ELF-1 (cell line): ENCODE measurements at regions not wholly inside any gene's neighbourhood (a gene's known extent, or its start where the extent isn't known, plus 50 kb on each side); places are given as distances from the start of the nearest gene placed in this dataset.
A peak's percentile ranks its signal among the peaks of the same experiment; 100 is the strongest.

Source experiments
- DNase-seq: peaks from one replicate; pipeline ENCODE4 v3.0.0-alpha.2; 2016; ENCODE audit warnings: low read depth, low spot score

DNA sequence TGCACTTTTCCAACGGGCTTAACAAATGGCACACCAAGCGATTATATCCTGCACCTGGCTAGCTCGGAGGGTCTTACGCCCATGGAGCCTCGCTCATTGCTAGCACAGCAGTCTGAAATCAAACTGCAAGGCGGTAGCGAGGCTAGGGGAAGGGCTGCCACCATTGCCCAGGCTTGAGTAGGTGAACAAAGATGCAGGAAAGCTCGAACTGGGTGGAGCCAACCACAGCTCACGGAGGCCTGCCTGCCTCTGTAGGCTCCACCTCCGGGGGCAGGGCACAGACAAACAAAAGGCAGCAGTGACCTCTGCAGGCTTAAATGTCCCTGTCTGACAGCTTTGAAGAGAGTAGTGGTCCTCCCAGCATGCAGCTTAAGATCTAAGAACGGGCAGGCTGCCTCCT, 365.4 kb downstream of the MMUT start:
- peak; percentile 5 for DNase-seq

DNA sequence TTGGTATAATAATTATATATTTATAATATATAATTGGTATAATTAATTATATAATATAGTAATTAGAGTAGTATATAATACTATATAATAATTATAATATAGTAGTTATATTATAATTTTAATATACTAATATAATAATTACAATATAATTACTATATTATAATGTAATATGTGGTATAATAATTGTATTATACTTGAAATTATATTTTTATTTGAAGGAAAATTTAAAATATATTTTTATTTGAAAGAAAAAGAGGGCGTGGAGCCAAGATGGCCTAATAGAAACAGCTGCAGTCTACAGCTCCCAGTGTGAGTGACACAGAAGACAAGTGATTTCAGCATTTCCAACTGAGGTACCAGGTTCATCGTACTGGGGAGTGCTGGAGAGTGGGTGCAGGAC, 365.9 kb downstream of the MMUT start:
- no peak for DNase-seq

DNA sequence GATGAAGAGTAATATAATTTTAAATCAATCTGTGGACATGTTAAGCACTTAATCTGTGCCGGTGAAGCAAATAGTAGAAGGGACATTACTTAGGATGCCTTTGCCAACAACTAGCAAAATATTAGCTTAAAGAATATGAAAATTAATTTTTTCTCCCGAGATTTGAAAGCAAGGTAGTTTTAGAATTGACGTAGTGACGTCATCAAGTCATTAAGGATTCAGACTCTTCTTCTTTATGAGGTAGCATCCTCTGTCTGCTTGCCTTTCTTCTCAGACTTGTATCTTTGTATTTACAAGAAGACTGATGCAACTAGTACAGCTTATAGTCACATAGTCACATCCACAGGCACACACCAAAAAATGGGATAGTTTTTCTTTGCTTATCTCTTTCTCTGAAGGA, 374.4 kb downstream of the MMUT start:
- no peak for DNase-seq

DNA sequence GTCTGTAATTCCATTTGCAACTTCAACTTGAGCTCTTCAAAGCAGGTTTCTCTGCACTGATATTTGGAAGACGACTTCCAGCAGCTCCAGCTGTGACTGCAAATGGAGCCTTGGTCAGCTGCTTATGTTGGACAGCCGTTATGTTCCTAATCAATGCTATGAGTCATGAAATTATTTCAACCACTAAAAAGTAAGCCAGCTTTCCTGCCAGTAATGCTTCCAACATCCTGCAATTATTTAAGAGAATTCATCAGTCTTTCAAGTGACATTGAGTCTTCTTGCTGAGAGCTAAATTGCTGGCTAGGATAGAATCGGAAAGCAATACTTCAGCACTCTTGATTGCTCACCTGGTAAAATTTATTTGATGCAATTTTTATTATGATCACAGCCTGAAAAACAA, 375.7 kb downstream of the MMUT start:
- no peak for DNase-seq

DNA sequence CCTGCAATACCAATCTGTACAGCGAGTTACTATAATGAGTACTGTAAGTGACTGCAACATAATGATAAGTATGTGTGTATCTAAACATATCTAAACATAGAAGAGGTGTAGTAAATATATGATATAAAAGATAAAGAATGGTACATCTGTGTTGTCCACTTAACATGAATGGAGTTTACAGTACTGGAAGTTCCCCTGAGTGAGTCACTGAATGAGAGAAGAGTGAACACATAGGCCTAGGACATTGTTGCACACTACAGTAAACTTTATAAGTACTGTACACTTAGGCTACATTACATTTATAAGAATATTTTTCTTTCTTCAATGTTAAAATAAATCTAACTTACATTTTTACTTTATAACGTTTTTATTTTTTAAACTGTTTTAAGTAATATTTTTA, 380.4 kb downstream of the MMUT start:
- no peak for DNase-seq

DNA sequence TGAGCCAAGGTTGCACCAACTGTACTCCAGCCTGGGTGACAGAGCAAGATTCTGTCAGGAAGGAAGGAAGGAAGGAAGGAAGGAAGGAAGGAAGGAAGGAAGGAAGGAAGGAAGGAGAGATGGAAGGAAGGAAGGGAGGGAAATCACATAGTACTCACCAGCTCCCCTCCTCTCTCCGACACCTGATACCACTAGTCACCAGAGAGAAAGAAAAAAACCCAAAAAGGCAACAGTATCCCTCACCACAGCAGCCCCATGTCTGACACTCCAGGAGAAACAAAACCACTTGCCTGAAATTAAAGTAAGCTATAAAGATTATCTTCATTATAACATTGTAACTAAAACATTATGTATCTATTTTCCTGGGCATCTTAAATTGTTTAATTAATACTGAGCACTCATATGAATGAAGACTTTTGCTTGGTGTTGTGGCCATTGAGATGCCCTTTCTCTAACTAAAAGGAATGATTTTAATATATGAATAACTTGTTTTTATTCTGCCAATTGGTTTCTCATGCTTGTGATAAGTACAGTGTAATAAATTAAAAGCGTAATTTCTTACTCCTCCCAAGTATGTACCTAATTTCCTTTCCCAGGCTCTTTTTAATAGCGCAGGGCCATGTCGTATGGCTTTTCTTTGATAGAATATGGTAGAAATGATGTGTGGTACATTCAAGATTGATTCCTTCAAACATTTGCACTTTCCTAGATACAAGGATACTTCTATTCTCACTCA, 390.0 kb downstream of the MMUT start:
- DNase-seq: no peak

DNA sequence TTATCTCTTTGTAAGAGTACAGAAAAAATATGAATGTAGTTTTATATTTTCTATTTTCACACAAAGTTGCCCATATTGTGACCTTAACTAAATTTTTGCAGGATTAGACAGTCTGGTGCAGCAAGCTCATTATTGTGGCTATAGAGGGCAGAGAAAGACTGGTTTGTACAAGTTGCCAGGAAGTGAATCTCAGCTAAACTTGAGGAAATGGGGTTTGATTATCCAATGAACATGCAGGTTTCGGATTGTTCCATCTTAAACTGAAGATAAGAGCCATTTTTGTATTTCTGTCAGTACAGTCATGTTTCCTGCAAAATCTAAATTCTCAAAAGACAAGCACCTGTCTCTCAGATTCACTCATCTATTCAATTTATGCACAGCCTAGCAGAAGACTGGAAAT, 390.9 kb downstream of the MMUT start:
- DNase-seq: no peak

DNA sequence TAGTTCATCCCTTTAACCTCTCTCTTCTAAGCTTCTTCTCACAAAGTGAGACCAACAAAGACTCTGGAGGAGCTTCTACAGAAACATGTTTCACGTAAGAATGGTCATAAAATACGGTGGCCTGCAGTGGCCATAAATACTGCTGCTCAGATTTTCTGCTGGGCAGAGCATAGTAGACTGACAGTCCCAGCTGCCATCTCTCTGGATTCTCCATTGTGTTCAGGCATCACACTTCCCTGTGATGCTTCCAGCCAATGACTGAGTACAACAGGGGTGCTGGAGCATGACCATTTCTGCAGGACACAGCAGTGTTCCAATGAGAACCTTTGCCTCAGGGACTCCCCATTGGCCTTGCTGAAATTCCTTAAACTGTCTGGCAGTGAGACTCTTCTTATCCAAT, 392.6 kb downstream of the MMUT start:
- DNase-seq: no peak

DNA sequence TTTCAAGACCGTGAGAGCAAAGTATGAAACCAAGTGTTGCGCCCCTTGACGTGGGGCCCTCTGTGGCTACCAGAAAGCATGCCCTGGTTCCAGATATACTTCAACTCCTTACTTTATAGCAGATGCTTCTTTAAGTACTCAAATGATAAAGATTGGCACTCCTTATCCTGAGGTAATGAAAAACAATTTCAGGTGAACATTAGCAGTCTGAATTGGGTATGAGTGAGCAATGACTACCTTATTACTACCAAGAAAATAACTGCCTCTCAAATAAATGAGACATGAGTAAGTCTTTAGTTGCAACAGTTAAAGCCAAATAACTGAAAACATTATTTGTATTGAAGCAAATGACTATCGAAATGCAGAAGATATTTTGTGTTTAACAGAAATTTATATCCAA, 408.7 kb downstream of the MMUT start:
- no peak for DNase-seq

DNA sequence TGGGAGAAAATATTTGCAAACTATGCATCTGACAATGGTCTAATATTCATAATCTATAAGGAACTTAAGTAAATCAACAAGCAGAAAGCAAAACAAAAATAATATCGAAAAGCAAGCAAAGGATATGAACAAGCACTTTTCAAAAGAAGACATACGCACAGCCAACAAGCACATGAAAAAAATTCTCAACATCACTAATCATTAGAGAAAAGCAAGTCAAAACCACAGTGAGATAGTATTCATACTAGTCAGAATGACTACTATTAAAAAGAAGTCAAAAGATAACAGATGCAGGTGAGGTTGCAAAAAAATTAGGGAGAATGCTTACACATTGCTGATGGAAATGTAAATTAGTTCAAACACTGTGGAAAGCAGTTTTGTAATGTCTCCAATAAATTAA, 410.2 kb downstream of the MMUT start:
- no peak for DNase-seq

DNA sequence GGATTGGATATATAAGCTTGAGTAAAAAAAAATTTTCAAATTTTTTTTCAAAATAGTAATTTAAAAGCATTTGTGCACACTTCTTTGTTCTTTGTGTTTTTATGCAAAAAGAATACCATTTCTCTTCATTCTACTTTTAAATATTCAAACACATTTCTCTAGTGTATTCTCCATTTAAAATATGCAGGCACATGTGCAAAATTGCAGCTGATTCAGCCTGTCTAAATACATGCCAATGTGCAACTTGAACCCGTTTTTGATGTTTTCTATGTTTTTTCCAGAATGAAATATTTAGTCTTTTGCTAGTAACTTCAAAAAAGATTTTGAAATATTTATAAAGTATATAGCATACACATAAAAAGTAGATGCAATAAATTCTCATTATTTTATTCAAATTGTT, 411.8 kb downstream of the MMUT start:
- no peak for DNase-seq

DNA sequence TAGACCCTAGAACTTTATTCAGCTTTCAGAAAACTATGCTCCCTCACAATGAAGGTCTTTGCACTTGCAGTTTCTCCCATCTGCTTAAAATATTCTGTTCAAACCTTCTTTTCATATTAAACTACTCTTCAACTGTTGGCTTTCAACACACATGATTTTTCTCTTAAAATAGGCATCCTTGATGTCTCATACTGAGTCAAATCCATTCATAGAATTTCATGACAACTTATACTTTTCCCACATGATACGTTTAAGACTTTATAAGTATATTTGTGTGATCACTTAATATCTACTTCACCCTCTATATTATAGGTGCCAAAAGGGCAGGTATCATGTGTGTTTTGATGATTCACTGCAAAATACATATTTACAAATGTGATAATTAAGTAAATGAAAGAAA, 412.5 kb downstream of the MMUT start:
- DNase-seq: no peak

DNA sequence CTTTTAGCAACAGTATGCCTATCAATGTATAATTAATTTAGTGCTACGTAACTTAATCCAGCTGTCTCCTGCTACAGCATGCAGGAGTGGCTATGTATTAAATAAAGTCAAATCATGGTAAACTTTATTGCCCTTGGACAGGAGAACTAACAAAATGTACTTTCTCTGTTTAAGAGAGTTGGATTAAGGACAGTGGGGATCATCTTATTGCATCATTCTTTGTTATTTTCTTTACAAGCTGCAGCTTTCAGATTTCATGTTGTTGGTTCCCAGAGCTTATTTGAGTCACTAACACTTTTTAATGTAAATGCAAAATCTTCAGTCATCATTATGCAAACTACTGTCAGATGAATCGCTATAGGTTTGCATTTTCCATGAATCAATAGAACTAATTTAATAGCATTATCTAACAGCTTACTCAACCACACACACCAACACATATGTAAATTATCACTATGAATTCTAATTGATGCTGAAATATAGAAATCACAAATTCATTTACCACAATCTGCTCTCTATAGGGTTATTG, 424.7 kb downstream of the MMUT start:
- no peak for DNase-seq

DNA sequence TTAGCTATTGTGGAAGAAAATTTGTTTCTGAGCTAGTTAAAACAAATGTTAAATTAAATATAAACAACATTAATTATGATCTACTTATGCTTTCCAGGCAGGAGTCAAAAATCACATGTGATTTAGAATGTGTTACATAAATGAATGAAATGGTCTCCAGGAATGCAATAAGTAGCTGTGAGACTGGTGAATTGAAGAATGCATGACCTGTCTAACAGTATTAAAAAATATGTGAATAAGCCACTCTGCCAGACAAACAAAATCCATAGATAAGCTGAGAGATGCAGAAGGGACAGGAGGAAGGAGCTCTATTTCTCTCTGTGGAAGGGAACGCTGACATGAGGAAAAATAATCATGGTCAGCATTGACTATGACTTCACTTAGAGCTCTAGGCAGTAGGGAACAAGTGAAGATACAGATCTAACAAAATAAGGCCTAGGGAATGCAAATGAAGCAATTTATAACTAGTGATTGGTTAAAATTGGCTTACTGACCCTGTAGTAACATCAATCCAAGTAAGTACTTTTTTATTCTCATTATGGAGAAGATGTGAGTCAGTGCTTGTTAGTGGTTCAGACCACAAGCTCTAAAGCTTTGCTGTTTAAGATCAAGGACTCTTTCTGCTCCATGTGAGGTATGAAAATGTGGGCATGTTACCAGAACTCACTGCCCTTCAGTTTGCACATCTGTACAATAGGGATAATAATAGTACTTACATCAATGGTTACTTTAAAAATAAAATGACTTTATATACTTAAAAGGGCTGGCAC, 432.6 kb downstream of the MMUT start:
- DNase-seq: no peak

DNA sequence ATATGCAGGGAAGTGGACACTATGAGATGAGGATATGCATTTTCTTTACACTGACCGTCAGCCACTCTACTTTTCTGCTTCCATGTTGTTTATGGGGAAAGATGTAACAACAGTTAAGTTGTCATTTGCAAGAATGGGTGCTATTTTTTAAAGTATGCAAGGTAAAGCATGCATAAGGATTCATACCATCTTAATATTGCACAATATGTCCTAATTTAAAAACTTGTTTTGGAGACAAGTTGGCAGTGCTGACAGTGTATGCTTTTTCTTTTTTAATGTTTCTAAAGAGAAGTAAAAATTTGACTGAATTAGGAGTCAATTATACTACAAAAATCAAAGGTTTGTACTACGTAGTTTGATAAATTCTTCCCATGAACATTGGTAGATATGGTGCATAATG, 435.4 kb downstream of the MMUT start:
- DNase-seq: no peak

DNA sequence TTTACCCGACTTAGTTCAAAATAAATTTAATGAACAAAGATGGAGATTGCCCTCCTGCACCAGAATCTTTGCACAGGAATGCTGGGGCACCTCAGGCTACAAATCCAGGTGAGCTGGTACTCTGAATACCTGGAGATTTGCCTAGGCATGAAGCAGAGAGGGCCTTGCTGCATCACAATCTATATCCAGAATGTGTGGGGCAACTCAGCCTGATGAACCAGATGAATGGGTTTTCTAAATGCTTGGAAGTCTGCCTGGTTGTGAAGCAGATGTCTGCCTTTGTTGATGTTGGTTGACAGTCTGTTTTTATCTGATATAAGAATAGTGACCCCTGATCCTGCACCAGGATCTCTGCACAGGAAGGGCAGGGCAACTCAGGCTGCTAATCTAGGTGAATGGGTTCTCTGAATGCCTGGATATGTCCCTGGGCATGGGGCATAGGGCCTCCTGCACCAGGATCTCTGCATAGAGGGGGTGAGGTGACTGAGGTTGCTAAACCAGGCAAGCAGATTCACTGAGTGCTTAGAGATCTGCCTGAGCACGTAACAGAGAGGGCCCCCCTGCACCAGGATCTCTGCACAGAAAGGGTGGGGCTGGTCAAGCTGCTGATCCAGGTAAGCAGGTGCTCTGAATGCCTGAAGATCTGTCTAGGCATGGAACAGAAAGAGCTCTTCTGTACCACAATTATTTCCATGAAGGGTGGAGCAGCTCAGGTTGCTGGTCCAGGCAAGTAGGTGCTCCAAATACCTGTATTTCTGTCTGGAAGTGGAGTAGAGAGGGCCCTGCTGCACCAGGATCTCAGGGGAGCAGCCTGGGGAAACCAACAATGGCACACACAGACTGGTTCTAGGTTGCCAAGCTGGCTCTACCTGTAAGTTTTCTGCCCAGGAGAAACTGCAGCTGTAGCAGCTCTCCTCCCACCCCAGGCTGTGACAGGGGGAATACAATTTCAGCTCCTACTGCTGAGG, 437.5 kb downstream of the MMUT start:
- no peak for DNase-seq

DNA sequence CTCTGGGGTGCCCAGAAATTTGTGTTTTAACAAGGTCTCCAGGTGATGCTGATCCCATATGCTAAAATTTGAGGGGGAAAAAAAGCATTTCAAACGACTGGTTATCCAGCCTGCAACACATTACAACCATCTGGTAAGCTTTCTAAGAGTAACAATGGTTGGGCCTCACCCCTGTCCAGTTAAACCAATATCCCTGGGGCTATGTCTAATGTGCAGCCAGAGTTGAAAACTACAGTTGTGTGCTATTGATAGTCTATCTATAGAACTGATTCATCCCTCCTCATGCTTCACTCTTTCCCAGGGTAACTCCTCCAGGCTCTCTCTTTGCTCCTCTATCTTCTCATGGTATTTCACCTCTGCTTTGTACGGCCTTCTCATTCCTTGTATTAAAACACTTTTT, 458.3 kb downstream of the MMUT start:
- DNase-seq: no peak

DNA sequence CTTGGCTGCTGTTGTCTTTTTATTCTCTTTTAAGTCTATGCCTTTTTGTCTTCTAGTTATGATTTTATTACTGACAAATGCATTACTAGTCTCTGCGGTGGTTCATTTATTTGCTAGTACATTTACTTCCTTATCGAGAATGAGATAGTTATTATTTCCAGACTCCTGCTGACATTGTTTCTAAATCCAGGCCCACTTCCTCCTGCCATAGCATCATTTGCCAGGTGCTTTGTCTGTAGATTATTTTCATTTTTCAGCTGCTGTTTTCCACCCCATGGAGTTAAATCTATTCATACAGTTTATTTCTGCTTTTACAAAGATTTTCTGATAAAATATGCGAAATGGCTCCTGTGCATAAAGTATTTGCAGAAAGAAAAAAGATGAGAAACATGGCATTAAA, 459.7 kb downstream of the MMUT start:
- DNase-seq: no peak

DNA sequence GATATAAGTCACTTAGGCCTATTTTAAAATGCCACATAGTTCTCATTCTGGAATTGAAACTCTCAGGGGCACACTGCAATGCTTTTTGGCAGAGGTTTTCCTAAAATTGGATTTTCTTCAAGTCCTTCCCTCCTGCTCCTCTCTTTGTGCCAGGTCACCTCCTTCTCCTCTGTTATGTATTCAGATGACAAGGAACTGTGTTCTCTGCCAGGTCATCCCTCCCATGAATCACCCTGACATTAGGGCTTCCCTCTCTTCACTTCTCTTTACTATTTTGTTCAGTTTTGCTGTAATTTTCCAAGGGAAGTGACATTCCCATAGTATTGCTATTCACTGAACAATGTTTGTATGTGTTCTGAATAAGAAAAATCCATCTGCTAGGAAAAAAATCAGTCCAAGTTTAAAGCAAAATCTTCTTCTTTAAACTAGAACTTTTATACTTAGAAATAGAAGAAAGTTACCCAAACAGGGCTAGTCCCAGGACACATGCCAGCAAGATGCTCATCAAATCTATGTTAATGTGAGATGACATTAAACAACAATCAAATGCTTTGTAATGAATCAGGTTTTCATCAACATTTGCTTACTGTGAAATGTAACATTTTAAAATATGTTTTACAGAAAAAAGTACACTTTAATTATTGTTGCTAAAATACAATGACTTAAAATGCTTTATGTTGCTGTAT, 461.1 kb downstream of the MMUT start:
- DNase-seq: no peak

DNA sequence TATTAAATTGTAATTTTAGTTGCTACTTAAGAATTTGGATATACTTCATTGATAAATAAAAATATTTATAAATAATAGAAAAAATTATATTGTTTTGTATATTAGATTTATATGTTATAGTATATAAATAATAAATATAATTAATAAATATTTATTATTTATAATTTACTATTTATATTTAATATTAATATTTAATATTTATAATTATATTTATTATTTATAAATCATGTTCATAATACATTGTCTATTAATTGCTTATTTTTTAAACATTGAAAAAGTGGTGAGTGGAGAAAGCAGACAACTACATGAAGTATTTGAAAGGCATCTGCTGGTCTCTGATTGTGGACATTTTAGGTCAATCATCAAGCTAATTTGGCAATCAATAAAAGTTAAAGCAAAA, 464.5 kb downstream of the MMUT start:
- DNase-seq: no peak

DNA sequence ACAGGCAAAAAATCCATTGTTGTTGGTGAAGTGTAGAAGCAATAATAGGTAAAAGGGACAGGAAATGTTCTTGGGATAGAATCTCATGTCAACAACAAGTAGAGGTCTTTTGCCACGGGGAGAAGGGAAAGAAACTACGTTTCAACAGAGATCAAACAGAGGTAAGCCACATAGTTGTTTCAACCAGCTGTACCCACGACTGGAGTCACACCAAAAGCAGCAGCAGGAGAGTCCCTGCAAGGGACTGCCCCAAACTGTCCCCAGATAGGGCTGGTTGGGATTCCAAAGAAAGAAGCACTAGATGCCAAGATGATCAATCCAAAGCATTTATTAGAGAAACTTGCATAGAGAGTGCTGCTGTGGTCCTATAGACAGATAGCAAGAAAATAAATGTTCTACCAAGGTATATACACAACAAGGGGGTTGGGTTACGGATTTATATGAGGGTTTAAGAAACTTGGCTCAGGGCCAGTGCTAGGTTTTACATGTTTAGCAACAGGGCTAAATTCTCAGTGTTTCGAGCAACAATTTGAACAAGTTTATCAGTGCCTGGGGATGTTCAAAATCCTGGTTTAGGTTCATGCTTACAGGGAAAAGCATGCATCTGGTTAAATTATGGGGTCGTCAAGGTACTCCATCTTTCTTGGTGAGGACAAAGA, 466.5 kb downstream of the MMUT start:
- no peak for DNase-seq
